Activated CD8-positive, alpha-beta memory T cell treated with anti-CD3 and anti-CD28 coated beads for 36 hours (primary cell): ENCODE measurements at regions not wholly inside any gene's neighbourhood (a gene's known extent, or its start where the extent isn't known, plus 50 kb on each side); places are given as distances from the start of the nearest gene placed in this dataset.

Experiments
- CTCF ChIA-PET: fragments of 350-600 bp; sonication (Branson Sonifier 250); formaldehyde crosslinking; loops from one replicate; lab custom pipeline; 2021; ENCODE audit warnings: antibody characterized with exemption; lab: Charles Lee
- POLR2A ChIA-PET: fragments of 350-600 bp; sonication (Branson Sonifier 250); formaldehyde crosslinking; loops from one replicate; lab custom pipeline; 2021; ENCODE audit warnings: antibody characterized with exemption; lab: Charles Lee

GRCh38 chr5:68538814-68539420 lies 323.4 kb downstream of the PIK3R1 start:
- ChIA-PET POLR2A (no interaction called here), CTCF (no interaction called here)

GRCh38 chr5:68540798-68541590 lies 325.4 kb downstream of the PIK3R1 start:
- ChIA-PET CTCF (interaction anchor here (0.6 kb wide), 1 partner anchor 15 kb away, joined by 4 read pairs; no protein-coding TSS in a partner anchor), POLR2A (no interaction called here)

GRCh38 chr5:68542207-68542606 lies 326.7 kb downstream of the PIK3R1 start:
- POLR2A ChIA-PET = no interaction called here
- CTCF ChIA-PET = no interaction called here

- POLR2A ChIA-PET = no interaction called here
Observed at GRCh38 chr5:68543212-68543611, 327.7 kb downstream of the PIK3R1 start.

GRCh38 chr5:68544091-68544647 lies 328.6 kb downstream of the PIK3R1 start:
- POLR2A ChIA-PET = no interaction called here
- CTCF ChIA-PET = no interaction called here

More at GRCh38 chr5:68543212-68543611, 327.7 kb downstream of the PIK3R1 start:
- CTCF ChIA-PET = no interaction called here

- CTCF ChIA-PET = no interaction called here
- POLR2A ChIA-PET = no interaction called here
Observed at GRCh38 chr5:68544648-68545552, 329.3 kb downstream of the PIK3R1 start.

- CTCF ChIA-PET = no interaction called here
- POLR2A ChIA-PET = no interaction called here
Observed at GRCh38 chr5:68545636-68546295, 330.2 kb downstream of the PIK3R1 start.

- ChIA-PET CTCF (no interaction called here), POLR2A (no interaction called here)
Observed at GRCh38 chr5:68547056-68547455, 331.5 kb downstream of the PIK3R1 start.

- ChIA-PET POLR2A (no interaction called here), CTCF (no interaction called here)
Observed at GRCh38 chr5:68547622-68548021, 332.1 kb downstream of the PIK3R1 start.

- CTCF ChIA-PET = no interaction called here
- POLR2A ChIA-PET = no interaction called here
Observed at GRCh38 chr5:68548959-68549676, 333.6 kb downstream of the PIK3R1 start.

GRCh38 chr5:68550015-68550414 lies 334.5 kb downstream of the PIK3R1 start:
- POLR2A ChIA-PET = no interaction called here
- CTCF ChIA-PET = no interaction called here

- POLR2A ChIA-PET = no interaction called here
- CTCF ChIA-PET = no interaction called here
Observed at GRCh38 chr5:68551436-68551835, 335.9 kb downstream of the PIK3R1 start.

GRCh38 chr5:68554571-68555279 lies 339.2 kb downstream of the PIK3R1 start:
- POLR2A ChIA-PET = no interaction called here

GRCh38 chr5:68555907-68556681 lies 340.5 kb downstream of the PIK3R1 start:
- ChIA-PET POLR2A (no interaction called here), CTCF (no interaction called here)

More at GRCh38 chr5:68554571-68555279, 339.2 kb downstream of the PIK3R1 start:
- CTCF ChIA-PET = no interaction called here

GRCh38 chr5:68557162-68557936 lies 341.8 kb downstream of the PIK3R1 start:
- CTCF ChIA-PET = no interaction called here
- POLR2A ChIA-PET = no interaction called here

- CTCF ChIA-PET = no interaction called here
- POLR2A ChIA-PET = no interaction called here
Observed at GRCh38 chr5:68562308-68562707, 346.8 kb downstream of the PIK3R1 start.

- ChIA-PET POLR2A (no interaction called here), CTCF (no interaction called here)
Observed at GRCh38 chr5:68565427-68565826, 349.9 kb downstream of the PIK3R1 start.
